AG08395 (cell line): ENCODE measurements at regions not wholly inside any gene's neighbourhood (a gene's known extent, or its start where the extent isn't known, plus 50 kb on each side); places are given as distances from the start of the nearest gene placed in this dataset.

Experiments
- DNase-seq: peaks from one replicate; pipeline ENCODE4 v3.0.0; 2012; ENCODE audit warnings: mixed read lengths, low spot score

- no peak for DNase-seq
Observed at GRCh38 chr9:20114974-20115373, 326.1 kb upstream of the SLC24A2 start.

DNA sequence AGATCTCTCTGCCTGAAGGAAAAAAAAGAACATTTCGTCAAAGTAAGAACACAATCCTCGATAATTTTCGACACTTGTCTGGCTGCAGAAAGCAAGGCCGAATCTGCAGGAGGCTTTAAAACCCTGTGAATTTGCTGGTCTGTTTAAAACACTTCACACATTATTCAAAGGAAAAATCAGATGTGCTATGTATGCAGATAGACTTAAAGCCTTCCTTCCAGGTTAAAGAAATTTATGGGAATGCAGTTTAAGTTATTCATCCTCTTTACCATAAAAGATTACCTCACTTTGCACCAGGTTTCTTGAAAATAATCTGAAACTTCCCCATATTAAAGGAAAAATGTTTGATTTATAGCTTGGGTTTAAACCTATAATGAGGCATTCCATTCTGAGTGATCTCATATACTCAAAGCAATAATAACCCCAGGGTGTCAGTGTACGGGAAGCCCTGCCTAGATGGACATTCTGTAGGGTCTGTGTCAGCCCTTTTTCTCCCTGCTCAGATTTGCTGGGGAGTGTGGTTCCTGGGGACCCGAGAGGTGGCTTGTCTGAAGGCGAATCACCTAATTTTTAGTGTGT is 323.5 kb upstream of the SLC24A2 start:
- DNase-seq, result no peak

DNA sequence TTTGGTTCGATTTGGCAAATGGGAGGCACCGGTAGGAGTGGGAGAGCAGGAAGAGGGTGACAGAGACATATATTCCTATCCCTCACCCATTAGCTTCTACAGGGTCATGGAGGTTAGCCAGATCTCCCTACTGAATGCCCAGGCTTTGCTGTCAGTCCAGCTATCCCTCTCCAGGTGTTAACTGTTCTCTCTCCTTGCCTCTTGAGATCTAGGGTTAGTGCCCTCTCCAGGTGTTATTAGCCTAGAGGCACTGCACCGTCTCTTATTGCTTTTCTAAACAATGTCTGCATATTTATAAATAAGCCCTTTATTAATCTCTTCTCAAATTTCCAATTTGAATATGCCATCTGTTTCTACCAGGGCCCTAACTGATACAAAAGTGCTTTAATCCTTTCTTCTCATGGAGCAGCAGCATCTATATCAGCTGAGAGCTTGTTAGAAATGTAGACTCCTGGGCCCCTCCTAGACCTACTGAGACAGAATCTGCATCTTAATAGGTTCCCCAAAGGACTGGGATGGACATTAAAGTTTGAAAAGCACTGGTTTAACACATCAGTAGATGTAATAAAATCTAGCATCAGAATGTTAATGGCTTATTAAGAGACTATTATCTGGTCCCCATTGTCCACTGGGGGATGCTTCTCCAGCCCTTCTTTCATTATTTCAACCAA is 322.5 kb upstream of the SLC24A2 start:
- no peak for DNase-seq

DNA sequence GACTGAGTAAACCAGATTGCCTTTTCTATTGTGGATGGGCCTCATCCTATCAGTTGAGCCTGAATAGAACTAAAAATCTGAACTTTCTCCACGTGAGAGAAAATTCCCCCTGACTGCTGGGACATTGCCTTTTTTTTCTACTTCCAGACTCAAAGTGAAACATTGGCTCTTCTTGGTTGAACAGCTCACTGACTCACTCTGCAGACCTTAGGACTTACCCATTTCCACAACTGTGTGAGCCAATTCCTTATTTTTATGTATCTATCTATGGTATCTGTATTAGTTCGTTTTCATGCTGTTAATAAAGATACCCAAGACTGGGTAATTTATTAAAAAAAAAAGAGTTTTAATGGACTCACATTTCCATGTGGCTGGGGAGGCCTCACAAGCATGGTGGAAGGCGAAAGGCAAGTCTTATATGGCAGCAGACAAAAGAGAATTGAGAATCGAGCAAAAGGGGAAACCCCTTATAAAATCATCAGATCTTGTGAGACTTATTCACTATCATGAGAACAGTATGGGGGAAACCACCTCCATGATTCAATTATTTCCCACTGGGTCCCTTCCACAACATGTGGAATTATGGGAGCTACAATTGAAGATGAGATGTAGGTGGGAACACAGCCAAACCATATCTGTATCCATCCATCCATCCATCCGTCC is 306.7 kb upstream of the SLC24A2 start:
- no peak for DNase-seq

- DNase-seq, result no peak
Observed at GRCh38 chr9:20092561-20092960, 303.7 kb upstream of the SLC24A2 start.

DNA sequence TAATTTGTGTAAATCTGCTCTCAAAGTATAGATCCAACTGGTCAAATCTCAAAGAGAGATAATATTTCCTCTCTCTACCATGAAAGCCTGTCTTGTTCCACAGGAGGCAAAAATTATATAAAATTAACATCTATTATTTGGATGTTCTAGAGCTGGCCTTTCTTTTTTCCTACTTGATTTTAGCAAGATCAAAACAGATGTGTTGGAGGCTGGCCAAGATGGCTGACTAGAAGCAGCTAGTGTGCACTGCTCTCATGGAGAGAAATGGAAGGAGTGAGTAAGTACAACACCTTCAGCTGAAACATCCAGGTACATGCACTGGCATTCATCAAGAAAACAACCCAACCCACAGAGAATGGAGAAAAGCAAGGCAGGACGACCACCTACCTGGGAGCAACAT is 298.6 kb upstream of the SLC24A2 start:
- DNase-seq, result no peak

GRCh38 chr9:20085842-20086241 is 297.0 kb upstream of the SLC24A2 start:
- no peak for DNase-seq

GRCh38 chr9:20084125-20084524 is 295.3 kb upstream of the SLC24A2 start:
- DNase-seq, result no peak

DNA sequence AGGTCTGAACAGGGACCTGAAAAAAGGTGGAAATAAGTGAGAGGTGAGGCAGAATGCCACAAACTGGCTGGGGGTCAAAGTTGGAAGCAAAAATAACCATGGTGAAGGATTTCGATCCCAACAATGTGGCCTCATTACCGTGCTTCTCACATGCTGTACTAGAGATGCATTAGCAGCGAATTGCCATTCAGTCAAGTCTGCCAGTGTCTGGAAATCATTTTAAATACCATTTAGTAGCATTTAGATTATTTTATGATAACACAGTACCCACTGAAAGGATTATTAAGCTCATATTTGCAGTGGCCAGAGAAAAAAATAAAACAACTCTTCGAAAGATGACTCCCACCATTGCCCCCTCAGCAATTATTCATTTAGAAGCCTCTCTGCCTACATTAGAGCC is 294.6 kb upstream of the SLC24A2 start:
- no peak for DNase-seq

GRCh38 chr9:20082831-20083230 is 294.0 kb upstream of the SLC24A2 start:
- DNase-seq, result no peak

DNA sequence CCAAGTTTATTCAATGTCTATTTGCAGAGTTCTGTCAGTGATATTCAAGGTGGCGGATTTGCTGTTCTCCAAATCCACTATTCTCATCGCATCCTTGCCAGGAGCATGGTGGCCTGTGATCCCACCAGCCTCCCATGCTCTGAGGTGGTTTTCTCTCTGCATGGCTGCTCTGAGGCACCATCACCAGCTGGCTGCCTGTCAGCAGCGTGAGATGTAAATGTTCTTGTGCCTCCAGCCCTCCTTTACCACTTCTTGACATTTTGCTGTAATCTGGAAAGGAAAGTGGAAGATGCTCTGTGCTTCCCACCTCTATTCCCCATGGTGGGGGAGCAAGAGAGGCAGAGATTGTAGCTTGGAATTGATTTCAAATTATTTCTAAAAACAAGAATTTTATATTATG is 293.6 kb upstream of the SLC24A2 start:
- no peak for DNase-seq

GRCh38 chr9:20078246-20078645 is 289.4 kb upstream of the SLC24A2 start:
- no peak for DNase-seq

- DNase-seq, result no peak
Observed at GRCh38 chr9:20074291-20074690, 285.5 kb upstream of the SLC24A2 start.

GRCh38 chr9:20070336-20070735 is 281.5 kb upstream of the SLC24A2 start:
- DNase-seq, result no peak

GRCh38 chr9:20065796-20066700 is 277.2 kb upstream of the SLC24A2 start:
- no peak for DNase-seq

- no peak for DNase-seq
Observed at GRCh38 chr9:20065046-20065445, 276.2 kb upstream of the SLC24A2 start.

GRCh38 chr9:20054734-20055133 is 265.9 kb upstream of the SLC24A2 start:
- no peak for DNase-seq

DNA sequence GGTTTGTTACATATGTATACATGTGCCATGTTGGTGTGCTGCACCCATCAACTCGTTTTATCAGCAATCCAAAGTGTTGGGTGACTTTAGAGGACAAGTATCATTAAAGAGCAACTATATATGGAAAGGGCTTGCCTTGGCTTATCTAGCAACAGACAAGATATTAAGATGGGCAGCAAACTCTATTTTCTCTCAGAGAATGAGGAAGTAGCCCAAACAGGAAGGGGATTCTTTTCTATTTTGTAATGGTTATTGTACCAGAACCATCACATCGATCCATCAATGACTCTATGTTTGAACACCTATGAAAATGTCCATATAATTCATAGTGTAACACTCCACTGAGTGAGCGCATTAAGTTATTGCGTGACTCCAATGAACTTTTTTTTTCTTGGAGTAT is 260.1 kb upstream of the SLC24A2 start:
- no peak for DNase-seq

DNA sequence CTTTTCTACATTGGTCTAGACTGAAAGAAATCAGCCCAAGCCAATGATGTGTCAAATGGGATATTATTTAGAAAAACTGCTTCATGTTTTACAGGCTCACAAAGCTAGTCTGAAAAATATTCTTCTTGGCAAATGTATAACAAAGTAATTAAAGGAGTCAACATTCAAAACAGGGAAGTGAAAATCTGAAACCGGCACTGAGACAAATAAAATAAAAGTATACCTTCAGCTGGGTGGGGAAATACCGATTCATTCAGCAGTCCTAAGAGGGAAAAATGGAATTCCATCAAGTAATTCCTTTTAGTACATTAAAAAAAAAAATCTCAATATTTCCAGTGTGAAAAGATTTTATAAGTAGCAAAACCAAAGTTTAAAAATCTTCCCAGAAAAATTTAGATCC is 259.6 kb upstream of the SLC24A2 start:
- no peak for DNase-seq

- no peak for DNase-seq
Observed at GRCh38 chr9:20044686-20045085, 255.8 kb upstream of the SLC24A2 start.

DNA sequence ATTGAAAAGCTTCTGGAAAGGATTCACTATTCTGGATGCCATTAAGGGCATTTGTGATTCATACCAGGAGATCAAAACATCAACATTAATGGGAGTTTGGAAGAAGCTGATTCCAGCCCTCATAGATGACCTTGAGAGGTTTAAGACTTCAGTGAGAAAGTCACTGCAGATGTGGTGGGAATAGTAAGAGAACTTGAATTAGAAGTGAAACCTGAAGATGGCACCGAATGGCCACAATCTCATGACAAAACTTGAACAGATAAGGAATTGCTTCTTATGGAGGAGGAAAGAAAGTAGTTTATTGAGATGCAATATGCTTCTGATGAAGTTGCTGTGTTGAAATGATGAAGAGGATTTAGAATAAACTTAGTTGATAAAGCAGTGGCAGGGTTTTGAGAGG is 254.6 kb upstream of the SLC24A2 start:
- no peak for DNase-seq

- DNase-seq, result no peak
Observed at GRCh38 chr9:20043035-20043434, 254.2 kb upstream of the SLC24A2 start.
